NCI-H128 (cell line): ENCODE measurements at regions not wholly inside any gene's neighbourhood (a gene's known extent, or its start where the extent isn't known, plus 50 kb on each side); places are given as distances from the start of the nearest gene placed in this dataset.

ENCODE experiments used
- DNase-seq: peaks from one replicate; lab custom pipeline; 2025; ENCODE audit not compliant: unreplicated experiment; lab: John Stamatoyannopoulos, UW

- DNase-seq: no peak
Observed at GRCh38 chr20:20832715-20833114, 120.3 kb upstream of the RALGAPA2 start.

GRCh38 chr20:20831794-20832193 lies 119.3 kb upstream of the RALGAPA2 start:
- no peak for DNase-seq

GRCh38 chr20:20829681-20830080 lies 117.2 kb upstream of the RALGAPA2 start:
- no peak for DNase-seq

- DNase-seq: no peak
Observed at GRCh38 chr20:20827992-20828597, 115.7 kb upstream of the RALGAPA2 start.

- DNase-seq: peak; percentile 41
Observed at GRCh38 chr20:20824924-20825584, 112.6 kb upstream of the RALGAPA2 start.

GRCh38 chr20:20823476-20823881 lies 111.0 kb upstream of the RALGAPA2 start:
- no peak for DNase-seq

GRCh38 chr20:20821484-20822260 lies 109.2 kb upstream of the RALGAPA2 start:
- DNase-seq: no peak

- no peak for DNase-seq
Observed at GRCh38 chr20:20820785-20821483, 108.5 kb upstream of the RALGAPA2 start.

- no peak for DNase-seq
Observed at GRCh38 chr20:20820104-20820503, 107.7 kb upstream of the RALGAPA2 start.

- no peak for DNase-seq
Observed at GRCh38 chr20:20816969-20817755, 104.7 kb upstream of the RALGAPA2 start.

- DNase-seq: no peak
Observed at GRCh38 chr20:20815711-20816455, 103.4 kb upstream of the RALGAPA2 start.

- DNase-seq: no peak
Observed at GRCh38 chr20:20814685-20815084, 102.2 kb upstream of the RALGAPA2 start.

- no peak for DNase-seq
Observed at GRCh38 chr20:20812136-20812535, 99.7 kb upstream of the RALGAPA2 start.

- no peak for DNase-seq
Observed at GRCh38 chr20:20808016-20808415, 95.6 kb upstream of the RALGAPA2 start.

- no peak for DNase-seq
Observed at GRCh38 chr20:20806121-20807095, 94.0 kb upstream of the RALGAPA2 start.

GRCh38 chr20:20803011-20803410 lies 90.6 kb upstream of the RALGAPA2 start:
- DNase-seq: no peak

- no peak for DNase-seq
Observed at GRCh38 chr20:20802328-20802727, 89.9 kb upstream of the RALGAPA2 start.

GRCh38 chr20:20799716-20800312 lies 87.4 kb upstream of the RALGAPA2 start:
- no peak for DNase-seq
